ENCODE measurements at regions not wholly inside any gene's neighbourhood (a gene's known extent, or its start where the extent isn't known, plus 50 kb on each side); places are given as distances from the start of the nearest gene placed in this dataset.
"Not testable (repeated sequence)": the region's sequence is repeated elsewhere in the genome, so short reads cannot be mapped to it uniquely, and the experiment has no call there.

GRCh38 chr6:9266741-9267140, 831.4 kb upstream of the SLC35B3 start:
- no peak for ATAC-seq

DNA sequence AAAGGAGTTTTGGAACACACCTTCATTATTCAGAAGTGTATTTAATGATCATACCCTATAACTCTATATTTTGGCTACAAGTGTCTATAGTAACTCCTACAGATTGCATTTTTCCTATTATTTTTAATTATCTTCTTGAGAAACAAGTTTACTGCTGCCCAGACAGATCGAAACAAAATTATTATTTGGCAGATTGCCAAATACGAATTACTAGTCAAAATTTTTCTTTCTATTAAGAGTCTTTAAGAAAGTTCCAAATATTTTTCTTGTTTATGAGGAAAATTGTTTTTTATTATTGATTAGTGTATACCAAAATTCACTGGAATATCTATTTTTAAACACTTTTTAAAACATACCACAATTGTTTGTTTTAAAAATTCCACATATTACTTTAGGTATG, 821.9 kb upstream of the SLC35B3 start:
- ATAC-seq (no peak), DNase-seq (no peak)

More at GRCh38 chr6:9266741-9267140, 831.4 kb upstream of the SLC35B3 start:
- DNase-seq = no peak

DNA sequence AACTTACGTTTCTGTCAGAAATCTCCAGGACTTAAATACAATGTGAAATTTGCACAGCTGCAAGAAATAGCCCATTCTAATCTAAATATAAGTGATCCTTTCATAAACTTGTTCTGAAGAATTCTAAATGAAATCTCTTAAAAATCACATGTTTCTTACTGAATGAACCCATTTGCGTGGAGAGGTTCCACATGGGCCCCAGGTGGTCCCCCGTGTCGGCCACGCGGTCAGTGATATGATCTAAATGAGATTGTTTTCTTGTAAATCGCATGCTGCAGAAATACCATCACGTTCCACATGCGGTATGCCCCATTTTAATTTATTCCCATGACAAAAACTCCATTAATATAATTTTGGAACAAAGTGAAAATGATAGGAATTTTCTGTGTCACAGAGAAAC, 818.9 kb upstream of the SLC35B3 start:
- ATAC-seq (no peak), DNase-seq (no peak)

DNA sequence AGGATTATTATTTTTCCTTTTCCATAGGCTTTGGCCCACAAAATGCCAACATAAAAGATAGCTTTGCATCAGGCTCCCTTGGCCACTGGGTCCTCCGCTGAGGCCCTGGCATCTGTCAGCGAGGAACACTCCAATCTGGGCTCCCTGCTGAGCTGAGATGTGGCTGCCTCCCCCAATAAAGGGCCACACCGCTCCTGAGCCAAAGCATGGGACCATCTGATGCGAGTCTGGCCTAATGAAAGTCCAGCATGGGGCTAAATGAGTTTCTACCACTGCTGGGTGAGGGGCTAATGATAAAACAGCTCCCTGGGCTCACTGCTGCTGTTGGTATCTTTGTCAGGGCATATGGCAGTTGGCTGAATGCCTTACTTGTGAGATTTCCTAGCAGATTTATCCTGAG, 817.5 kb upstream of the SLC35B3 start:
- DNase-seq (no peak), ATAC-seq (no peak)

- ATAC-seq (no peak), DNase-seq (no peak)
Observed at GRCh38 chr6:9250852-9251251, 815.5 kb upstream of the SLC35B3 start.

- no peak for ATAC-seq
- no peak for DNase-seq
Observed at GRCh38 chr6:9248133-9248532, 812.8 kb upstream of the SLC35B3 start.

- ATAC-seq (no peak), DNase-seq (no peak)
Observed at GRCh38 chr6:9240861-9241260, 805.5 kb upstream of the SLC35B3 start.

DNA sequence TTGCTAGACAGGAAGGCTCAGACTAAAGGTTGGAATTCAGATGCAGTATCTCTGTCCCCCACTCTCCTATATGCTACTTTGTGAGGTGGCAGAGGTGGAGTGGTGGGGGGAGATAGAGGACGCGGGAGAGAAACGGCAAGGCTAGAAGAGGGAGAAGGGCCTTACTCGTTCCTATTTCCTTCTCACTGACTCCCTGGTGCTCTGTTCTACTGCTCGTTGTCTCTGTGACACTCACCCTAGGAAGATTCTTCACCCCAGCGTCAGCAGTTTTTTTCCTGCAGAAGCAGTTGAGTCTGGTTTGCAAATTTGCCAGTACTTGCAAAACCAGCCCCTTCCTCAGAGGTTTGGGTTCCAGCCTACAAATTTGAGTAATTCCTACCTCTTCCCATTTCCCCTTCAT, 801.1 kb upstream of the SLC35B3 start:
- ATAC-seq (no peak), DNase-seq (no peak)

GRCh38 chr6:9233686-9234085, 798.3 kb upstream of the SLC35B3 start:
- DNase-seq = no peak
- ATAC-seq = no peak

- DNase-seq = no peak
- no peak for ATAC-seq
Observed at GRCh38 chr6:9233226-9233625, 797.9 kb upstream of the SLC35B3 start.

GRCh38 chr6:9225441-9225871, 790.1 kb upstream of the SLC35B3 start:
- ATAC-seq (no peak), DNase-seq (no peak)

DNA sequence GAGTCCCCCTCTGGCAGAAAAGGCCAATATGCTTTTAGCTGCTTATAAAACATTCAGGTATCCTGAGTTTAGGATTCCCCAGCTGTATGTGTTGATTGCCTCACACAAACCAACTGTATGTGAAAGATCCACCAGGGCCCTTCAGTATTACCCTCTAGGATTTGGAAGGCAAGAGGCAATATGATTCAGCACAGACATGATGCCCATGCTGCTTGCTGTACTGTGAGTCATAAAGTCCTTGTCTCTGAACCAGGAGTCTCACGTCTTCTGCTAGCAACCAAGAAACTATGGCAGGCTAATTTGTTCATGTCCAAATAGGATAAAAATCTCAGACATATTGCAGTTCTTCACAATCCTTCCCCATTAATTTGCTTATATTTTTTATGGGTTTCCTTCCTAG, 789.2 kb upstream of the SLC35B3 start:
- DNase-seq (no peak), ATAC-seq (no peak)

DNA sequence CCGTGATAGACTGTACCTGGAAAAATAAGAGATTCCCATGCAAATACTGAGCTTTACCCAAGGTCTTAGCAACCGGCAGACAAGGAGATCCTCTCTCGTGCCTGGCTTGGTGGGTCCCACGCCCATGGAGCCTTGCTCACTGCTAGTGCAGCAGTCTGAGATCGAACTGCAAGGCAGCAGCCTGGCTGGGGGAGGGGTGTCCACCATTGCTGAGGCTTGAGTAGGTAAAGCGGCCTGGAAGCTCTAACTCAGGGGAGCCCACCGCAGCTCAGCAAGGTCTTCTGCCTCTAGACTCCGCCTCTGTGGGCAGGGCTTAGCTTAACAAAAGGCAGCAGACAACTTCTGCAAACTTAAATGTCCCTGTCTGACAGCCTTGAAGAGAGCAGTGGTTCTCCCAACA, 778.4 kb upstream of the SLC35B3 start:
- not testable (repeated sequence) for ATAC-seq, DNase-seq

GRCh38 chr6:9208966-9209365, 773.6 kb upstream of the SLC35B3 start:
- DNase-seq (no peak), ATAC-seq (no peak)

GRCh38 chr6:9205645-9206044, 770.3 kb upstream of the SLC35B3 start:
- ATAC-seq (no peak), DNase-seq (no peak)

DNA sequence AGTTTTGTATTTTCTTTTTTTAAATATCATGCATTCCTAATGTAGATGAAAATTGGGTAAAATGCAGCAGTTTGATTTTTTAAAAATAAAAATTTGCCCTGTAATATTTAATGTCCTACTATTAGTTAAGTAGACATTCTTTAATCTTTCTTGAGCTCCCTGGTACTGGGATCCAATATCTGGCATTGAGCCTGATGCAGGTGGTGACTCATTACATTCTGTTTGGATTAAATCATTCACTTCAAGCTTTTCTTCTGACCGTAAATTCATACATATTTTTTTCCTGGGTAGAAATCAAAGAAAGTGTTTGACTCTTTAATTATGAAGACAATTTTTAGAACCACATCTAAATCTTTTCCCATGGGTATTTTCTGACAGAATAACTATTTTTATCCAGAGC, 768.8 kb upstream of the SLC35B3 start:
- ATAC-seq = no peak
- DNase-seq = no peak

DNA sequence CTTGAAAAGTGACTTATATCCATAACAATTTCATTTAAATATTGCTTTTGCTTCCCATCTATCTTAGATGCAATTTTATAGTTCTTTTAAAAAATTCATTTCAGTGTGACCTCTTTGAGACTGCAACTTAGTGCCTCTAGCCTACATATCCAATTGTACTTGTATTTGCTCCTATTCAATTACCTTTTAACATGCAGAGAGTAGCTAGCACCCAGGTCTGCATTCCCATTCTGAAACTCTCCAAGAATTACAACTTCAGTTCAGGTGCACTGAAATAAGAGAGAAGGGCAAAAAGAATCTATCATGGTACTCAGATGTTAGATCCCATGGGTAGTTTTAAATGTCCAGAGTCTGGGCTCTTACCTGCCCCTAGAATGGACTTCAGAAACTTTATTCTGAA, 765.4 kb upstream of the SLC35B3 start:
- ATAC-seq (no peak), DNase-seq (no peak)

DNA sequence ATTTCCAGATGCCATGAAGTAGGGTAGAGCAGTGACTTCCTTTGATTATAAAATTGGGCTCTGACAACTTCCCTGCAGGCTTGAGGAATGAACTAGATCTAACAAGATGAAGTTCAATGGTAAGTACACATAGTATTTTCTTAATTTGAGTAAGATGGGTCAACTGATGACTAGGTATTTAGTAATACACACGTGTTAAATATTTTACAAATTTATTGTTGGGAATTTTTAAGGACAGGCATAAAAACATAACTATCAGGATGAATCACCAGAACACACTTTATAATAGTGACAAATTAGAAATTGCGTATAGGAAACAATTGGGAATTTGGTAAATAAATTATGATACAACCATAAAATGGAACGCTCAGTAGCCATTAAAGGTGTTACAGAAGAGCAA, 762.4 kb upstream of the SLC35B3 start:
- ATAC-seq (no peak), DNase-seq (no peak)

DNA sequence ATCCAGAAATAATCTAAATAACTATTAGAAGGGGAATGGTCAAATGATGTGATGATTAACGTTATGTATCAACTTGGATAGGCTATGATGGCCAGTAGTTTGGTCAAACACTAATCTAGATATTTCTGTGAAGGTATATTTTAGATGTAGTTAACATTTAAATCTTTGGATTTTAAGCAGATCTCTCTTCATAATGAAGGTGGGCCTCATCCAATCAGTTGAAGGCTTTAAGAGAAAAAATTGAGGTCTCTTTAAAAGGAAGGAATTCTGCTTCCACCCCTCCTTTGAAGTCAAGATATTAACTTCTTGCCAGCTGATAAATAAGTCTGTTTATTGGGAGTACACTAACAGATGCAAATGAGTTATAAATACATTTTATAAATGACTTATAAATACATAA, 760.0 kb upstream of the SLC35B3 start:
- ATAC-seq (no peak), DNase-seq (no peak)

- DNase-seq = no peak
- ATAC-seq = no peak
Observed at GRCh38 chr6:9192405-9192909, 757.1 kb upstream of the SLC35B3 start.

GRCh38 chr6:9186148-9186547, 750.8 kb upstream of the SLC35B3 start:
- no peak for ATAC-seq
- DNase-seq = no peak

DNA sequence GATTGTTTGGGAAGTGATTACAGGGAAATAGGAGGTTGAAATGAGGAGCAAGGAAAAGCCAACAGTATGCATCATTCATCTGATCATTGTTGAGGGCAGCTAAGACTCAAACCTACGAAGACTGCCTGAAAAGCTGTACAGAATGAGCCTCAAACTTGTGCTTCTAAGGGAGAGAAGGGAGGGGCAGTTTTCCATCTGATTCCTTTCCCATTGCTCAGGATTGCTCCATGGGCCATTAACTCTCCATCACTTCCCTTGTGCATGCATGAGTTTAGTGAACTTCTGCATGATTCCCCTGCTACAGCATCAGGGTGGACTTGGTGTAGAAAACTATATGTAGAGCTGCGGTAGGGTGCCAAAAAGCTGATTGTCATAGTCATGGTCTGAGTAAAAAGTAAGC, 742.7 kb upstream of the SLC35B3 start:
- no peak for ATAC-seq
- DNase-seq = no peak

- DNase-seq (no peak), ATAC-seq (no peak)
Observed at GRCh38 chr6:9173229-9173628, 737.9 kb upstream of the SLC35B3 start.

DNA sequence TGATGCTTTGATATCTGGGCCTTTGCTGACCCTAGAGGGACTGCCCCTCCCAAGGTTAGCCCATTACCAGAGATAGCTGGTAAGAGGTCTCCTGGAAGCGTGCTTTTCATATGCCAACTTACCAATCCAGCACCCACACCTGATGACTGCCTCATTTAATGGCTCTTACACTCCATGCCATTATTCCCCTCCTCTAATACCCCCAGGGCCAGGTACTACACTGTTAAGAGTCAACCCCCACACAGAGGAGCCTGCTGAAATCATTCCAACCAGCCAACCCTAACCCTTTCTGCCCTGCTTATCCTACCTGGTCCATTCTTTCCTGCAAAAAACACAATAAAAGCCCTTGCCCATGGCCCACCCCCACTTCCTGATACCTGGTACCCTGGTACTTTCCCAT, 736.8 kb upstream of the SLC35B3 start:
- ATAC-seq = no peak

GRCh38 chr6:9168669-9169068, 733.3 kb upstream of the SLC35B3 start:
- no peak for DNase-seq

More for the DNA sequence above, 736.8 kb upstream of the SLC35B3 start:
- no peak for DNase-seq

More at GRCh38 chr6:9168669-9169068, 733.3 kb upstream of the SLC35B3 start:
- ATAC-seq = no peak

All from stimulated activated naive CD8-positive, alpha-beta T cell treated with anti-CD3 and anti-CD28 coated beads, Interleukin-15, Interleukin-2, amounts not matched to agents 100 U/mL and 50 U/mL, for 24 hours (primary cell).